Mesenchymal stem cell (in vitro differentiated cells and primary cell): ENCODE measurements at regions not wholly inside any gene's neighbourhood (a gene's known extent, or its start where the extent isn't known, plus 50 kb on each side); places are given as distances from the start of the nearest gene placed in this dataset.

ENCODE experiments used
- DNase-seq: peaks from one replicate; pipeline ENCODE4 v3.0.0-alpha.2; 2013
- H2AFZ ChIP-seq: one replicate; pipeline ENCODE4 v1.6.1; 2013; ENCODE audit warnings: low read depth, mild to moderate bottlenecking, control low read depth, inconsistent platforms, low read length, moderate library complexity
- H2AK5ac ChIP-seq: 2 replicates; pipeline ENCODE4 v1.6.1; 2013; ENCODE audit warnings: low read length, moderate library complexity, mild to moderate bottlenecking, inconsistent platforms; ENCODE audit not compliant: severe bottlenecking
- H2BK120ac ChIP-seq: one replicate; pipeline ENCODE4 v1.6.1; 2013; ENCODE audit warnings: low read depth, mild to moderate bottlenecking, inconsistent platforms, low read length, moderate library complexity
- H2BK12ac ChIP-seq, 2 experiments: one replicate each; pipeline ENCODE4 v1.6.1; 2013; ENCODE audit warnings: inconsistent platforms in 2 of 2, low read length in 2 of 2, mild to moderate bottlenecking in 2 of 2, moderate library complexity in 2 of 2, control low read depth in 1 of 2
- H2BK15ac ChIP-seq: one replicate; pipeline ENCODE4 v1.6.1; 2013; ENCODE audit warnings: mild to moderate bottlenecking, low read depth, inconsistent platforms; ENCODE audit not compliant: poor library complexity, severe bottlenecking
- H2BK5ac ChIP-seq: 2 replicates; pipeline ENCODE4 v1.6.1; 2013; ENCODE audit warnings: low read depth, mild to moderate bottlenecking, low read length, control low read depth, inconsistent platforms; ENCODE audit not compliant: poor library complexity, severe bottlenecking
- H3K14ac ChIP-seq, 2 experiments: one replicate each; pipeline ENCODE4 v1.6.1; 2013; ENCODE audit warnings: inconsistent platforms in 2 of 2, low read length in 2 of 2, control low read depth in 1 of 2, mild to moderate bottlenecking in 1 of 2, moderate library complexity in 1 of 2
- H3K18ac ChIP-seq, 2 experiments: one replicate each; pipeline ENCODE4 v1.6.1; 2013; ENCODE audit warnings: inconsistent platforms in 2 of 2, low read length in 2 of 2, control low read depth in 1 of 2, low read depth in 1 of 2, mild to moderate bottlenecking in 1 of 2
- H3K23ac ChIP-seq, 2 experiments: one replicate each; pipeline ENCODE4 v1.6.1; 2013; ENCODE audit warnings: inconsistent platforms in 2 of 2, low read length in 2 of 2, mild to moderate bottlenecking in 2 of 2, moderate library complexity in 2 of 2, control low read depth in 1 of 2
- H3K27ac ChIP-seq: 2 replicates; pipeline ENCODE4 v1.5.1; 2013; ENCODE audit warnings: mild to moderate bottlenecking, moderate library complexity, low read length, control low read depth, inconsistent platforms; ENCODE audit not compliant: poor library complexity, severe bottlenecking
- H3K27me3 ChIP-seq, 2 experiments: 2 replicates each; pipeline versions ENCODE4 v1.6.1 to v1.7.0; 2013; ENCODE audit warnings: low read length in 2 of 2, mild to moderate bottlenecking in 2 of 2, moderate library complexity in 2 of 2, control low read depth in 1 of 2, inconsistent platforms in 1 of 2; ENCODE audit not compliant: control insufficient read depth in 1 of 2, insufficient read depth in 1 of 2
- H3K36me3 ChIP-seq, 2 experiments: 2 replicates each; pipeline versions ENCODE4 v1.6.1 to v1.7.0; 2013; ENCODE audit warnings: low read length in 2 of 2, control low read depth in 1 of 2, inconsistent platforms in 1 of 2, low read depth in 1 of 2, mild to moderate bottlenecking in 1 of 2; ENCODE audit not compliant: insufficient read depth in 2 of 2, control insufficient read depth in 1 of 2
- H3K4ac ChIP-seq, 2 experiments: one replicate each; pipeline ENCODE4 v1.6.1; 2013; ENCODE audit warnings: inconsistent platforms in 2 of 2, low read length in 2 of 2, mild to moderate bottlenecking in 2 of 2, moderate library complexity in 2 of 2, control low read depth in 1 of 2, low read depth in 1 of 2
- H3K4me1 ChIP-seq: 2 replicates; pipeline ENCODE4 v1.6.1; 2013; ENCODE audit warnings: low read depth, low read length, control low read depth; ENCODE audit not compliant: control insufficient read depth, insufficient read depth
- H3K4me2 ChIP-seq: 2 replicates; pipeline ENCODE4 v1.6.1; 2013; ENCODE audit warnings: low read length, mild to moderate bottlenecking, inconsistent platforms; ENCODE audit not compliant: poor library complexity, severe bottlenecking
- H3K4me3 ChIP-seq, 2 experiments: 2 replicates each; pipeline versions ENCODE4 v1.5.1 to v1.7.0; 2013; ENCODE audit warnings: low read length in 2 of 2, mild to moderate bottlenecking in 2 of 2, control low read depth in 1 of 2, low read depth in 1 of 2; ENCODE audit not compliant: insufficient read depth in 1 of 2
- H3K79me1 ChIP-seq: replicated peaks from 2 replicates; pipeline ENCODE4 v1.6.1; 2013; ENCODE audit warnings: mild to moderate bottlenecking, control low read depth, low read length, inconsistent platforms; ENCODE audit not compliant: poor library complexity, severe bottlenecking
- H3K9ac ChIP-seq: 2 replicates; pipeline ENCODE4 v1.7.0; 2013; ENCODE audit warnings: mild to moderate bottlenecking, low read length, moderate library complexity
- H3K9me3 ChIP-seq: 2 replicates; pipeline ENCODE4 v1.7.0; 2013; ENCODE audit warnings: mild to moderate bottlenecking, low read length; ENCODE audit not compliant: control insufficient read depth
- H4K8ac ChIP-seq: one replicate; pipeline ENCODE4 v1.6.1; 2013; ENCODE audit warnings: inconsistent platforms, mild to moderate bottlenecking, low read length, moderate library complexity
- H4K91ac ChIP-seq: one replicate; pipeline ENCODE4 v1.6.1; 2013; ENCODE audit warnings: mild to moderate bottlenecking, low read length, inconsistent platforms
- WGBS: methylation state at CpG from one replicate; pipeline ENCODE4 v1.1.7; 2013; ENCODE audit warnings: mixed read lengths; 5-methylcytosine and 5-hydroxymethylcytosine counted together

- no peak overlapping the region for H2AK5ac ChIP-seq
- no peak overlapping the region for H3K4me2 ChIP-seq
- no peak overlapping the region for H2AFZ ChIP-seq
- DNase-seq, result no peak
- no peak overlapping the region for H2BK120ac ChIP-seq
- H3K18ac ChIP-seq, result no peak overlapping the region
- H2BK5ac ChIP-seq, result no peak overlapping the region
- H2BK15ac ChIP-seq, result no peak overlapping the region
- no peak overlapping the region for H4K8ac ChIP-seq
- no peak overlapping the region for H2BK12ac ChIP-seq
- H3K36me3 ChIP-seq, result no peaks in the 10 kb centered on the region
- no peak overlapping the region for H3K23ac ChIP-seq
- H3K4ac ChIP-seq, result no peak overlapping the region
- no peaks in the 10 kb centered on the region for H3K4me1 ChIP-seq
- no peaks in the 10 kb centered on the region for H3K79me1 ChIP-seq
- H3K27me3 ChIP-seq, result peaks cover 0 to 18% of the 10 kb centered on the region in 2 experiments
- H3K27ac ChIP-seq, result no peak overlapping the region
- no peak overlapping the region for H3K14ac ChIP-seq
- WGBS, result no CpG with 5 or more reads among the region's 2 CpGs
- no peak overlapping the region for H3K4me3 ChIP-seq
- no peak overlapping the region for H3K9ac ChIP-seq
- no peaks in the 10 kb centered on the region for H3K9me3 ChIP-seq
- no peak overlapping the region for H4K91ac ChIP-seq
Measured at GRCh38 chrX:13492286-13492685, 77.1 kb upstream of the EGFL6 start.

- H2BK12ac ChIP-seq, result no peak overlapping the region
- no peak overlapping the region for H3K27ac ChIP-seq
- H3K4ac ChIP-seq, result no peak overlapping the region
Measured at GRCh38 chrX:13491061-13491460, 78.3 kb upstream of the EGFL6 start.

GRCh38 chrX:13489454-13489853 is 79.9 kb upstream of the EGFL6 start:
- no peak overlapping the region for H3K4me2 ChIP-seq
- no peak overlapping the region for H3K4me3 ChIP-seq
- no peak overlapping the region for H2AK5ac ChIP-seq
- H3K9me3 ChIP-seq, result no peaks in the 10 kb centered on the region
- H3K18ac ChIP-seq, result no peak overlapping the region
- no peak overlapping the region for H4K8ac ChIP-seq
- no peak overlapping the region for H2AFZ ChIP-seq
- no peak overlapping the region for H3K23ac ChIP-seq
- H3K79me1 ChIP-seq, result no peaks in the 10 kb centered on the region
- H3K4me1 ChIP-seq, result no peaks in the 10 kb centered on the region
- no peak overlapping the region for H3K27ac ChIP-seq
- H3K14ac ChIP-seq, result no peak overlapping the region
- H2BK5ac ChIP-seq, result no peak overlapping the region
- H3K9ac ChIP-seq, result peak overlapping the region; percentile 84
- H3K4ac ChIP-seq, result no peak overlapping the region
- H2BK120ac ChIP-seq, result no peak overlapping the region
- H3K27me3 ChIP-seq, result peaks cover 0 to 11% of the 10 kb centered on the region in 2 experiments
- WGBS, result 65% methylated on average over 5 of the region's 5 CpGs
- H2BK15ac ChIP-seq, result no peak overlapping the region
- no peaks in the 10 kb centered on the region for H3K36me3 ChIP-seq
- no peak overlapping the region for H2BK12ac ChIP-seq
- peak; percentile 17 for DNase-seq
- H4K91ac ChIP-seq, result no peak overlapping the region

More at GRCh38 chrX:13491061-13491460, 78.3 kb upstream of the EGFL6 start:
- no peaks in the 10 kb centered on the region for H3K36me3 ChIP-seq
- no peaks in the 10 kb centered on the region for H3K79me1 ChIP-seq
- H3K27me3 ChIP-seq, result peaks cover 0 to 16% of the 10 kb centered on the region in 2 experiments
- WGBS, result no CpG with 5 or more reads among the region's 3 CpGs
- H2BK5ac ChIP-seq, result no peak overlapping the region
- no peak overlapping the region for H2BK15ac ChIP-seq
- H2BK120ac ChIP-seq, result no peak overlapping the region
- no peaks in the 10 kb centered on the region for H3K4me1 ChIP-seq
- H2AK5ac ChIP-seq, result no peak overlapping the region
- H3K4me2 ChIP-seq, result no peak overlapping the region
- H3K9me3 ChIP-seq, result no peaks in the 10 kb centered on the region
- H4K91ac ChIP-seq, result no peak overlapping the region
- no peak overlapping the region for H4K8ac ChIP-seq
- no peak overlapping the region for H3K23ac ChIP-seq
- no peak overlapping the region for H3K9ac ChIP-seq
- no peak overlapping the region for H2AFZ ChIP-seq
- H3K18ac ChIP-seq, result no peak overlapping the region
- no peak overlapping the region for H3K14ac ChIP-seq
- H3K4me3 ChIP-seq, result no peak overlapping the region
- no peak for DNase-seq

GRCh38 chrX:13487731-13488505 is 81.5 kb upstream of the EGFL6 start:
- no peak overlapping the region for H3K4me3 ChIP-seq
- H2BK120ac ChIP-seq, result no peak overlapping the region
- no peak overlapping the region for H3K23ac ChIP-seq
- peak; percentile 88 for DNase-seq
- no peak overlapping the region for H2AFZ ChIP-seq
- no peak overlapping the region for H2BK12ac ChIP-seq
- H2BK15ac ChIP-seq, result no peak overlapping the region
- peak overlapping the region; percentile 95 for H3K27ac ChIP-seq
- H3K9ac ChIP-seq, result peak overlapping the region; percentile 84
- H3K36me3 ChIP-seq, result no peaks in the 10 kb centered on the region
- H4K8ac ChIP-seq, result peak overlapping the region; percentile 28
- 0% methylated on average over 3 of the region's 7 CpGs for WGBS
- H3K4me2 ChIP-seq, result no peak overlapping the region
- peaks cover 0 to 9% of the 10 kb centered on the region in 2 experiments for H3K27me3 ChIP-seq
- peak overlapping the region in 1 of 2 experiments; percentile 43 for H3K18ac ChIP-seq
- no peak overlapping the region for H4K91ac ChIP-seq
- no peaks in the 10 kb centered on the region for H3K79me1 ChIP-seq
- no peak overlapping the region for H3K14ac ChIP-seq
- H3K9me3 ChIP-seq, result no peaks in the 10 kb centered on the region
- peak overlapping the region; percentile 93 for H2AK5ac ChIP-seq
- H3K4me1 ChIP-seq, result no peaks in the 10 kb centered on the region
- peak overlapping the region; percentile 98 for H2BK5ac ChIP-seq
- H3K4ac ChIP-seq, result no peak overlapping the region
